ENCODE measurements at regions not wholly inside any gene's neighbourhood (a gene's known extent, or its start where the extent isn't known, plus 50 kb on each side); places are given as distances from the start of the nearest gene placed in this dataset.

- no peak for TF ChIP-seq IRF1 (CRISPR knock-in tag; IDR thresholded peaks at IDR 0.05; ENCODE audit: borderline replicate concordance)
- TF ChIP-seq ZBTB11 (CRISPR knock-in tag; IDR thresholded peaks at IDR 0.05): no peak
- no peak for TF ChIP-seq EP300 (IDR thresholded peaks at IDR 0.05; ENCODE audit: low read length)
- TF ChIP-seq CREB1 (IDR thresholded peaks at IDR 0.05): no peak
- no peak for TF ChIP-seq CREB1 (CRISPR knock-in tag; IDR thresholded peaks at IDR 0.05)
- TF ChIP-seq ZNF551 (CRISPR knock-in tag; IDR thresholded peaks at IDR 0.05): no peak
Measured at GRCh38 chrX:39338583-39338982, 537.3 kb downstream of the MID1IP1 start (continued).
